HG02798 (cell line): ENCODE measurements at regions not wholly inside any gene's neighbourhood (a gene's known extent, or its start where the extent isn't known, plus 50 kb on each side); places are given as distances from the start of the nearest gene placed in this dataset.

Experiments
- ATAC-seq: cut with Tn5 transposase; IDR thresholded peaks from one replicate; pipeline ENCODE4 v1.9.1; 2021; ENCODE audit warnings: mild to moderate bottlenecking; ENCODE audit not compliant: unreplicated experiment, poor library complexity

DNA sequence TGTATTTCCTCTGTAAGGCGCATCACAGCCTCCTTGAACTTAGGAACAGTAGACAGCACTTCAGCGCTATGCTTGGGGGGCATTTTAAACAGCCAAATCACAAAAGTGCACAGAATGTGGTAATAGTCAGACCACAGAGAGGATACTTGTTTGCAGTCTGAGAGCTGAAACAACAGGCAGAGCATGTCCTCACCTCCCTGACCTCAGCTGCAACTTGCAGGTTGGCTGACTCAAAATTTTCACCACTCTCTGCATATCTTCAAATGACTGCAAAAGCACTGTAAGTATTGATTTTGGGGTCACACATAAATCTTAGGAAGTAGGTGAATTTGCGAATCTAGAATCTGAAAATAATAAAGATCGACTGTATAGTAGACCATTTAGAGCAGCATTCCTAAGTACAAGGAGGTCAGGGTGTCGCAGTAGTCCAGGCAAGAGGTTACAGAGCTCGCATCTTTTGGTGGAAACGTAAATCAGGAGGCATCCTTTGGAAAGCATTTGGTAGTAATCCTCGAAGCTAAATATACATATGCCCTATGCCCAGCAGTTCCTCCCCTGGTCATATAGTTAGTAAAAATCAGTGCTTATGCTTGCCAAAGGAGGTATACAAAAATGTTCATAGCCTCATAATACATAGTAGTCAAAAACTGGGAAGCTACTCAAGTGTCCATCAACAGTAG lies 108.2 kb upstream of the MYCN start:
- no peak for ATAC-seq

DNA sequence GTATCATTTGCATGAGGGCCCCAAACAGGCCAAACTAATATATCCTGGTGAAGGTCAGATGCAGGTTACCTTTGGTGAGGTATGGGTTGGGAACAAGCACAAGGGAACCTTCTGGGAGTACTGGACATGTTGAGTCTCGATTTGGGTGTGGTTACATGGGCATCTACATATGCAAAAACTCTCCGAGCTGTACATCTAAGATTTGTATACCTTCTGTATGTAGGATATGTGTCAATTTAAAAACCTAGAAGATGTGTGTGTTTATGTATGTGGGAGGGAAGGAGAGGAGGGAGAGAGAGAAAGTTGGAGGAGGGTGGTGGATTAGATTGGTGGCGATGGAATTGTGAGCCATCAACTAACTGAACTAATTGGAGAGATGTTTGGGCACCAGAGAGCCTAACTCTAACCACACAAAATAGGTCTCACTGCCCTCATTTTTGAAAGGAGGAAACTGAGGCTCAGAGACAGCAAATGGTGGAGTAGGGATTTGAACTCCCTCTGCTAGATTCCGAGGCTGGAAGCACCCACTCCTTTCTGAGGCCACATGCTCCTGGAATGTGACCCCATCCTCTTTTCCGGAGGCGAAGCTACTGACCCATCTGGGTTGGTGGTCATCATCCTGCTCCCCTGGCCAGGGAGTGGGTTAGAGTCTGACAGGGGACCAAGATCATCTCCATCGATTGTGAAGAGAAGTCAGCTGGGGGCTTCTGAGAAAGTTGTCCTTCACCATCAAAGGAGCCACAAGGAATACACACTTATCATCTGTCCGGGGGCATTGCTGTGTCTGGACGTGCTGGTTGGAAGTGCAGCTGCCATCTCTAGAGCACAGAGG lies 107.3 kb upstream of the MYCN start:
- ATAC-seq: no peak

DNA sequence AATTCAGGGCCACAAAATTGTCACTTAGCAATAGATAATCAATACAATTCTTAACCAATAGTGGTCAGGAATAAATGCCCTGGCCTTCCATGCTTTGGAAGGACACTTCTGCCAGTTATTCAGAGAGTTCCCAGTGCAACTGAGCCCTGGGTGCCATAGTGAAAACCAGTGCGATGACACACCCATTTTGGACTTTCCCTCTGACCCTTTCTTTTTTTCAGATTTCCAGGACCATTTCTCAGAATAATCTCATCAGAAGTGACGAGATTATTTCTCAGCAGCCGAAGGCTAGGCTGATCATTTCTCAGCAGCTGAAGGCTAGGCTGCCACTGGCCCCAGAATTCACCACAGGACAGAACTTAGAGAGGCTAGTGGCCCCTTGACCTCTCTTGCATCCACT lies 106.6 kb upstream of the MYCN start:
- ATAC-seq: no peak

DNA sequence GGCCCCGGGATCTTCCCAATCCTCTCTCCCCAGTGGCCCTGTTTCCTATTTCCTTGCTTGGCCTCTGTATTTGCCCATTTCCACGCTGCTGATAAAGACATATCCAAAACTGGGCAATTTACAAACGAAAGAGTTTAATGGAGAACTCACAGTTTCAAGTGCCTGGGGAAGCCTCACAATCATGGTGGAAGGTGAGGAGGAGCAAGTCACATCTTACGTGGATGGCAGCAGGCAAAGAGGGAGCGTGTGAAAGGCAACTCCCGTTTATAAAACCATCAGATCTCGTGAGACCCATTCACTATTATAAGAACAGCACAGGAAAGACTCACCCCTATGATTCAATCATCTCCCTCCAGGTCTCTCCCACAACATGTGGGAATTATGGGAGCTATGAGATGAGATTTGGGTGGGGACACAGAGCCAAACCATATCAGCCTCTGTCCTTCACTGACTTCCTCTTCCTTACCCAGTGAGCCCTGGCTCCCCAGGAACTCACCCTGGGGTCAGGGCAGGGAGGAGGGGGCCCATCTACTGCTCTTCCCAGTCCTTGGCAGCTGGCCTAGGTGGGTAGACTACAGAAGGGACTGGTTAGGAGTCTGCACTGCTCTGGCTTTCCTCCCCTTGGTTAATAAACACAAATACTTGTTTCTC lies 105.8 kb upstream of the MYCN start:
- ATAC-seq: no peak

DNA sequence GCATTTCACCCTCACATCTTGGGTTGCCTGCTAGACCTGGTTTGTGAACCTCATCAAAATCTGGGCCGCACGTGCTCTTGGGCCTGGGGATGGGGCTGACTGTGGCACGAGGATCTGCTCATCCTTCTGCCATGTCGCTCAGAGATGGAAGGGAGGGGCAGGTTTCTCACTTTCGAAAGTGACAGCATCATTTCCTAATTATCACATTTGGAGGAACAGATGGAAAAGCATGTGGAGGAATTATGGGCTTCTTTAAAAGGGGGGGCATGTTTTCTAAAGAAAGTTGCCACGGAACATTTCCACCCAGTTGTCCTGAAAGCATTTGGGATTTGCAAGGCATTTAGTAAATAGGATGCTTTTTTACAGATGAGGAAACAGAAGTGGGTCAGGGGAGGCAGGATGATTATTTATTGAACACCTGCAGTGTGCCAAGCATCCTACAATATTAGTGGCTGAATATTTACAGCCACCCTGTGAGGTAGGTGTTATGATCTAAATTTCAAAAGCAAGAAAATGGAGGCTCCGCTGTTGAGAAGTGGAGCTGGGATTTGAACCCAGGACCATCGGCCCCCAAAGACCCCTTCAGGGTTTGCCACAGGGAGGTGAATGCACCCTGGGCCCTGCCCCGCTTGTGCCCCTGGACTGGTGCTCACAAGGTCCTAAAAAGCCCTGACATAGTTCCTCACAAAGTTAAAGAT lies 104.2 kb upstream of the MYCN start:
- ATAC-seq: no peak

DNA sequence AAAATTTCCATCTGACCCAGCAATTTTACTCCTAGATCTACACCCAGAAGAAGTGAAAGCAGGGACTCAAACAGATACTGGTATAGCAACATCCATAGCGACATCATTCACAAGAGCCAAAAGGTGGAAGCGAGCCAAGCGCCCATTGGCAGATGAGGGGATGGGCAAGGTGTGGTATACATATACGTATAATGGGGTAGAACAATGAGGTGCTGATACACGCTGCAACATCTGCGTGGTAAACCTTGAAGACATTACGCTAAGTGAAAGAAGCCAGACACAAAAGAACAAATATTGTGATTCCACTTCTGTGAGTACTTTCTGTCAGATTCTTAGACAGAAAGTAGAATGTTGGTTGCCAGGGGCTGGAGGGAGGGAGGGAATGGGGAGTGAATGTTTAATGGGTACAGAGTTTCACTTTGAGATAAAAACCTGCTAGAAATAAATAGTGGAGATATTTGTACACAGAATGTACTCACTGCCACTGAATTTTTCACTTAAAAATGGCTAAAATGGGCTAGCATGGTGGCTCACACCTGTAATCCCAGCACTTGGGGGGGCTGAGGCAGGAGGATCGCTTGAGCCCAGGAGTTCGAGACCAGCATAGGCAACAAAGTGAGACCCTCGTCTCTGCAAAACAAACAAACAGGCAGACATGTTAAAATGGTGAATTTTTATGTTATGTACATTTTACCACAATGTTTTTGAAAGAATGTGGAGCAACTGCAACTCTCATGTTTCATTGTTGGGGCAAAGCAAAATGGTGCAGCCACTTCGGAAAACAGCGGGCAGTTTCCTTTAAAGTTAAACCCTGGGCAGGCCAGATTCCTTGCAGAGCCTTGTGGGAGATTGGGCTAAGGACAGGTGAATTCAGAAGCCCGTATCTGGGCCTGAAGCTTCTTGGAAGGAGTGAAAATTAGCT lies 103.4 kb upstream of the MYCN start:
- no peak for ATAC-seq

DNA sequence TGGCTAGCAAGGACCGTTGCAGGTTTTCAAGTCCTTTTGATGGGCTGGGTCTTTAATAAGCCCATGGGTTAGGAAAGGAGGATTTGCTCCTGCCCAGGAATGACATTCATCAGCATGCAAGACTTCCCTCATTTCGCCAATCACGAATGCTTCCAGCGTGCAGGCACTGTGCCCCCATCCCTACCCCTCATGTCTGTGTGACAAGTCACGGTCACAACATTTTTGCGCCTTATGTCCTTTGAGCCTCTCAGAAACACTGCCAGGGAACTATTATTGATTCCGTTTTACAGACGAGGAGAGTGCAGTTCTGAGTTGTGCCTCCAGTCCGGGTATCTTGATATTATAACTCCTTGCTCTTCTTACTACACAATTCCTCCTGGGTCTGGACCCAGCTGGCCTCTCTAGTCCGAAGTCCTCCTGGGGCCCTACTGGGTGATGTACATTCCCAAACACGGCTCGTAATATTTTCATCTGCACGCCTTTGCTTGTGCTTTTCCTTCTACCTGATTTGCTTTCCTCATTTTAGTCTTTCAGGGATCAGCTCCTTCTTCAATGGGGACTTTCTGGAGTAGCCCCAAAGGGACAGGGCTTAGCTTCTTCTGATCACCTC lies 101.8 kb upstream of the MYCN start:
- no peak for ATAC-seq

DNA sequence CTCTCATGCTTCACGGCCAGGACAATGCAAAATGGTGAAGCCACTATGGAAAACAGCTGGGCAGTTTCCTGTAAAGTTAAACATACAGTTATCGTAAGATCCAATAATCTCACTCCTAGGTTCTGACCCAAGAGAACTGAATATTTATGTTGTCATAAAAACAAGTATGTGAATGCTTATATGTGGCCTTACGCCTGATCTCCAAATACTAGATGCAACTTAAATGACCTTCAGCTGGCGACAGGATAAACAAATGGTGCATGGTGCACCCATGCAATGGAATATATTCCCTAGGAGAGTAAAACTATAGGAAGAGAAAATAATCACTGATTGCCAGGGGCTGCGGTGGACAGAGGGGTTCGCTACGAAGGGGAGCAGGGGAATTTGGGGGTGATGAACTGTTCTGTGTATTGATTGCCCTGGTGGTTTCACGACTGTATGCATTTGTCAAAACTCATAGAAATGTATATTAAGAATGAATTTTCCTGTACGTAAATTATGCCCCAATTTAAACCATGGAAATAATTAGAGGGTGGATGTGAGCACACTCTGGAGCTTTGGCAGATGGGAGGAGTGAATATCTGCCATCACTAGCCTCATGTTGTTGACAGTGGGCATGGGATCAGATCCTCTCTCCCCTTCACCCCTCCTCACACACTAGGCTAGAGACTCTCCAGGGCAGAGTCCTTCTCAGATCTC lies 100.8 kb upstream of the MYCN start:
- no peak for ATAC-seq

DNA sequence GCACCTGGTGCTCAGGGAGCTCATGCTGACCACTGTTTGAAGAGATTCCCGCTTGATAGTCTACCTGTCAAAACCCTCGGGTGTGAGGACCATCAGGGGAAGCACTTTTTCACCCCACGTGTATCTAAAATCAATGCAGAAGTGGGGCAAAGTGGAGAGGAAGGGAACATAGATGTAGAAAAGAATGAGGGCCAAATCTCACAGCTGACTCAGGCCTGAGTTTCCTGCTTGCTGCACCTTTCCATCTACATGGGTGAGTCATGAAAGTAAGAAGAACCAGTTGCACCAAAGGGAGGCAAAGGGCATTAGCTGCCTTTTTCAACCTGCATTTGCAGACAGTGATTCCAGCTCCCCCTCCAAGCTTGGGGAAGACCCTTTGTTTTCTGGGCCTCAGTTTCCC lies 100.2 kb upstream of the MYCN start:
- no peak for ATAC-seq

DNA sequence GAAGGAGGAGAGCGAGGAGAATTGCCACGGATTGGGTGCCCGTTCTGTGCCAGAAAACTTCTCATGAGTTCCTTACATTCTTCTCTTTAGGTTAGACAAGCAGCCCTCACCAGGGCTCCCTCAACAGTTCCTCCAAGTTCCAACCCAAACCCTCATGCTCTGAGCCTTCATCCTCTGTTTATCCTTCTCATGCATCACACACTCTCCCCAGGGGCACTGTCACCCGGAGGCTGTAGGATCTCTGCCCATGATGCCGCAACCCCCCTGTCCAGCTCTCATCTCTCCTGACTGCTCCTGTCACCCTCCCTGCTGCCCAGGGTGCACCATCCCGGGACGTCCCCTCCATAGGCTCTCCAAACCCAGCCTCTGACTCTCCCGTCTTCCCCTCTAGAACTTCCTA lies 99.4 kb upstream of the MYCN start:
- ATAC-seq: no peak

DNA sequence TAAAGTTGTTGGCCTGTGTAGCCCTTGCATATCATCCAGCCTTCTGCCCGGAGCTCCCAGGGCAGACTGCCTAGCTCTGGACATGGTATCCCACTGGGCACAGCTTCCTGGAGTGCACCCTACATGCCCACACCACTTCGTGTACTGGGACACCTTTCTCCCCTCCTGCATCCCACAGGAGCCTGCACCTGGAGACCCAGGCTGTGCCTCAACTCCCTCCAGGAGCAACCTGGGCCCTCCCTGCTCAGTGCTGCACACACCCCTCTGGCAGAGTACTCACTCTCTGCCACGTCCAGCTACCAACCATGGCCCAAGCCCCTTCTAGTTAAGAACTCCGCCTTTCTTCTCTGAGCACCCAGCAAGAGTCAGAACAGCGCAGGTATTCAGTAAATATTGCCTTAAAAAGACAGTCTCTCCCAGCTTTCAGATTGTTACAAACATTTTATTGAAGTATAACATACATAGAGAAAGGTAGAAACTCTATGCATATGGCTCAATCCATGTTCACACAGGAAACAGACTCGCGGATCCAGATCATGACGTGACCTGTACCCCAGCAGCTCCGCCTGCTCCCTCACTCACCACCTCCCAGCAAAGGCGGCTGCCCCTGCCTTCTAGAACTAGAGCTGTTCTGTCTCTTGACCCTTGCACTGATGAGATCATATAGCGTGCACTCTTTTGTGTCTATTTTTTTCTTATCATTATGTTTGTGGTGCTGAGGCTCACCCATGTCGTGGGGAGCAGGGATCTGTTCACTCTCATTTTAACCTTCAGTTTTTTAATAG lies 98.4 kb upstream of the MYCN start:
- no peak for ATAC-seq

DNA sequence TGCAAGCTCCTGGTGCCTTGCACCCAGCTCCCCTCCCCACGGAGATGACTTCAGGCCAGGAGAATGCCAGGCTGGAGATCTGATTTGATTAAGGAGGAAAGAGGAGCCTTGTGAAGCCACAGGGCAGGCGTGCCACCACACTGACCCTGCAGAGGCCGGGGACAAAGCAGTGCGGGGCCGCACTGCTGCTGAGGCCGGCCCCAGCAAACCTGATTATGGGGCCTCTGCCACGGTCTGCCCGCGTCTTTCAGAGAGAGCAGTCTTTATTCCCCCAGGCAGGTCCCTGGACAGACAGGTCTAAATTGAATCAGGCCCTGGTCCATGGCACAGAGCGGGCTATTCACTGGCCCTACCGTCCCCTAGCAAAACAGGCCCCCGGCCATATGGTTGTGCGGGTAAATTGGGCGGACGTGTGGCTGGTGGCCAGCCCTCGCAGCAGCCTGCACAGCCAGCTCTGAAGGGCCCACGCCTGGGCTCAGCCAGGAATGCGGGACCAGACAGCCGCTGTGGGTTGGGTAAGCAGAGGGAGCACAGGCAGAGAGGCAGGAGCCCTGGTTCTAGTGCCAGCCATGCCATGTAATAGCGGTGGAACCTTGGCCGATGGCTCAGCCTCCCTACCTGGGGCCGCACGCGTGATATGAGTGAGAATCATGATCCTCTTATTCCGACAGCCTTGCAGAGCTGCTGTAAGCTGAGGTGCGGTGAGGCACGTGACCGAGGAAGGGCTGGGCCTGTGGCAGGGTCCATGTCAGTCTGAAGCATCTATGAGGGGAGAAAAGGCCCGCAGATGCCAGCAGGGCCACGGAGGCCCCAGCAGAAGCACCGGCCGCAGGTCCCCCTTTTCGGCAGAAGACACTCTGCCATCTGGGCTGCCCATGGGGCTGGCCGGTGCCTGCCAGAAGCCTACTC lies 97.3 kb upstream of the MYCN start:
- no peak for ATAC-seq

DNA sequence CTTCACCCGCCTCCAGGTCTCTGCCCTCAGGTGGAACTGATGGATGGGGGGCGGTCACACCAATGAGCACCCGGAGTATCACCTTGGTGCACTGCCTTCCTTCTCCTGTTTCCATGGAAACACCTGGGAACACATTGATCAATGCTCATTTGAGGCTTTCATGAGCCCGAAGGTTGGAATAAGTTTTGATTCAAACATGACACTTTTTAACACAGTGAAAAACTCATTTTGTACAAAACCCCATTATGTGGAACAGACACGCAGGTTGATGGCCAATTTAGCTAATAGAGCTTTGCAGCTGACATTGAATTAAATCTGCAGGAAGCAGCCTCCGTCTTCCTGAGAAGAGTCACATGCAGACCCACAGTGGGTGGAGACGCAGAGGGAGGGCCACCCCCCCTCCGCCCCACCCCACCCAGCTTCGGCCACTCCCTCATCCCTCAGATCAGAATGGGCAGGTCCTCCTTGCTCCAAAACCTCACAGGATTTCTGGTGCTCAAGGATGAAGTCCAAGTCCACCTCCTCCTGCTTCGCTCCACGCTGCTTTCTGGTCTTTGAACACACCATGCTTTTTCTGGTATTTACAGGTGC lies 96.0 kb upstream of the MYCN start:
- ATAC-seq: no peak

DNA sequence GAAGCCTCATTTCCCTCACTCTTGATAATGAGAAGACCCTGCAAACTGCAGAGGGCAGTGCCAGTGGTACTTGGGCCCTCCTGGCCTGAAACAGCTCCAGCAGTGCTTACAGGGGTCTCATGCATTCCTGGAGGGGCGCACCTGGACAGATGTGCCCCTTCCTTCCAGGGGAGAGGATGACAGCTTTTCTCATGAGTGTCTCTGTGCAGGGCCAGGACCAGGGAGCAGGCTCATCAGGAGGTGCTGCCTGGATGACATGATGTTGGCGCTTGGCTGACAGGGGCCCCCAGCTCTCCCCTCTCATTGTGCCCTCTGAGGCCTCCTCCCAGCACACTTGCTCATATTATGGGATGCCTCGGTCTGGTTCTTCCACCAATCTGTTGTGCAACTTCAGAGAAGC lies 95.1 kb upstream of the MYCN start:
- no peak for ATAC-seq

DNA sequence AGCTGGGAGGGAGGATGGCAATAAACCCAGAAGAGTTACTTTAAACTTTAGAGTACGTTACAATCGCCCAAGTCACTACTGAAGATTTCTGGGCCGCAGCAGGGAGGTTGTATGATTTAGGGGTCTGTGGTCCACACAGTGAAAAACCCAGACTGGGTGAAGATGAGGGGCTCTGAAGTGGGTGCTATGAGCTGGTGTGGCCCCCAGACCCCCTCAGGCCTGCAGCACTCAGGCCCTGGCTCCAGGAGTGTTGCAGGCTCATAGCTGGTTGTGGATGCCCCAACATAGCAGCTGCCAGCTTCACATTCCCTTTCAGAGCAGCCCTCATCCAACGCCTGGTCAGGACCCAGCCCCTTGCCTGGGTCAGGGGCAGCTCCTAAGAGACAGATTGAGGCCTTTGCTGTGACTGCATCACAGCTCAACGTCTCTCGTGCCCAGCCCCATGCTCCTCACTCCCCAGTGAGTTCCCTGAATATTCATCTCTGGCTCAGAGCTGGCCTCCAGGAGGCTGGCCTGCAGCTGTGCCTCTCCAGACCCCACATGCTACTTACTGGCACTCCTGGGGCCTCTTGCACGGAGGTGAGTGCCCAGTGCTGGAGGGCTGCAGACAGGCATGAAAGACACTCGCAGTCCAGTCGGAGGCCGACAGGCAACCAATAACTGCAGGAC lies 94.5 kb upstream of the MYCN start:
- no peak for ATAC-seq

DNA sequence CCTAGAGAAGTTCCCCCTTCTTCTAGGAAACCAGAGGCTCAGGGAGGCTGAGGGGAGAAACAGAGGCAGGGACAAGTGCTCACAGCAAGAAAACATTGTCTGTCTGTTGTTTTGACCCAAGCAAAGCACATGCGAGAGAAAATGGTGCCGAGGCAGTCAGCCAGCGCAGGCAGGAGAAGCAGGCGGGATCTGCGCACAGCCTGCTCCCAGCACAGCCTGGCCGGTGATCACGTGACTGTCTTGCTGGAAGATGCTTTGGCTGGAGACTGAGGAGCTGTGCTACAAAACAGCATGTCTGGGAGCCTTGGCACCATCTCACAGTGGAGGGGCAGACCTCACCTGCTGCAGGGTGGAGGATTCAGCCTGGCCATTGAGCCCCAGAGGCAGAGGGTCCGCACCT lies 93.7 kb upstream of the MYCN start:
- ATAC-seq: no peak
